Fibroblast of skin of back (primary cell): ENCODE measurements at regions not wholly inside any gene's neighbourhood (a gene's known extent, or its start where the extent isn't known, plus 50 kb on each side); places are given as distances from the start of the nearest gene placed in this dataset.
A peak's percentile ranks its signal among the peaks of the same experiment; 100 is the strongest.

Experiments used
- DNase-seq: peaks from one replicate; pipeline ENCODE4 v3.0.0-alpha.2; 2013

GRCh38 chr20:50242548-50242862 is 51.9 kb downstream of the CEBPB start:
- DNase-seq = no peak

- DNase-seq = no peak
These were observed 52.4 kb downstream of the CEBPB start for GRCh38 chr20:50242863-50243609.

- no peak for DNase-seq
These were observed 53.2 kb downstream of the CEBPB start for GRCh38 chr20:50243610-50244351.

- no peak for DNase-seq
These were observed 53.9 kb downstream of the CEBPB start for GRCh38 chr20:50244352-50245149.

GRCh38 chr20:50245498-50246366 is 55.1 kb downstream of the CEBPB start:
- DNase-seq = peak; percentile 52

GRCh38 chr20:50246367-50247195 is 56.0 kb downstream of the CEBPB start:
- DNase-seq = no peak

GRCh38 chr20:50247196-50248094 is 56.8 kb downstream of the CEBPB start:
- no peak for DNase-seq

GRCh38 chr20:50248104-50248641 is 57.5 kb downstream of the CEBPB start:
- DNase-seq = no peak

- no peak for DNase-seq
These were observed 59.1 kb downstream of the CEBPB start for GRCh38 chr20:50249447-50250388.

- DNase-seq = no peak
These were observed 60.2 kb downstream of the CEBPB start for GRCh38 chr20:50250679-50251382.

- no peak for DNase-seq
These were observed 60.7 kb downstream of the CEBPB start for GRCh38 chr20:50251383-50251748.

- peak; percentile 78 for DNase-seq
These were observed 61.4 kb downstream of the CEBPB start for GRCh38 chr20:50251992-50252511.

GRCh38 chr20:50252701-50253100 is 62.1 kb downstream of the CEBPB start:
- no peak for DNase-seq

GRCh38 chr20:50253101-50253500 is 62.5 kb downstream of the CEBPB start:
- no peak for DNase-seq

- DNase-seq = no peak
These were observed 63.9 kb downstream of the CEBPB start for GRCh38 chr20:50254466-50255079.

- peak; percentile 51 for DNase-seq
These were observed 65.9 kb downstream of the CEBPB start for GRCh38 chr20:50256577-50256976.

GRCh38 chr20:50257860-50258259 is 67.2 kb downstream of the CEBPB start:
- DNase-seq = no peak
